Common myeloid progenitor, CD34-positive (primary cell): ENCODE measurements at regions not wholly inside any gene's neighbourhood (a gene's known extent, or its start where the extent isn't known, plus 50 kb on each side); places are given as distances from the start of the nearest gene placed in this dataset.

Source experiments
- CTCF ChIA-PET: fragments of 350-600 bp; sonication (Branson Sonifier 250); formaldehyde crosslinking; loops from one replicate; lab custom pipeline; 2021; ENCODE audit warnings: antibody characterized with exemption; lab: Charles Lee
- POLR2A ChIA-PET: fragments of 350-600 bp; sonication (Branson Sonifier 250); formaldehyde crosslinking; loops from one replicate; lab custom pipeline; 2021; ENCODE audit warnings: antibody characterized with exemption; lab: Charles Lee
- DNase-seq, 3 donors: peaks; one replicate each; pipeline versions ENCODE4 v3.0.0 to v3.0.0-alpha.2; 2013
- H3K27ac ChIP-seq, 2 experiments: 1 replicate in 1 of 2; 2 replicates in 1 of 2; pipeline ENCODE4 v1.7.0; 2013; ENCODE audit warnings: inconsistent platforms in 2 of 2, low read length in 2 of 2, mild to moderate bottlenecking in 2 of 2, low read depth in 1 of 2, moderate library complexity in 1 of 2; ENCODE audit not compliant: severe bottlenecking in 2 of 2, insufficient read depth in 1 of 2, poor library complexity in 1 of 2
- H3K27me3 ChIP-seq, 5 experiments: replicated peaks in 2 of 5; 1 replicate in 3 of 5; 2 replicates in 2 of 5; pipeline versions ENCODE4 v1.6.1 to v1.7.0; 2013; ENCODE audit warnings: low read length in 4 of 5, mild to moderate bottlenecking in 2 of 5, moderate library complexity in 2 of 5, inconsistent platforms in 1 of 5; ENCODE audit not compliant: insufficient read depth in 5 of 5, control insufficient read depth in 4 of 5
- H3K36me3 ChIP-seq, 4 experiments: 1 replicate in 2 of 4; 2 replicates in 2 of 4; pipeline versions ENCODE4 v1.6.1 to v1.7.0; 2013; ENCODE audit warnings: low read length in 3 of 4, control low read depth in 1 of 4, mild to moderate bottlenecking in 1 of 4; ENCODE audit not compliant: control insufficient read depth in 4 of 4, insufficient read depth in 4 of 4
- H3K4me1 ChIP-seq, 4 experiments: 1 replicate in 3 of 4; 2 replicates in 1 of 4; pipeline versions ENCODE4 v1.6.1 to v1.7.1; 2013; ENCODE audit warnings: low read length in 3 of 4, mild to moderate bottlenecking in 3 of 4, control low read depth in 1 of 4, inconsistent platforms in 1 of 4, moderate library complexity in 1 of 4; ENCODE audit not compliant: control insufficient read depth in 4 of 4, insufficient read depth in 4 of 4; ENCODE audit errors: control extremely low read depth in 1 of 4
- H3K4me3 ChIP-seq, 7 experiments: 1 replicate in 4 of 7; 2 replicates in 3 of 7; pipeline versions ENCODE4 v1.5.1 to v1.7.0; 2013; ENCODE audit warnings: mild to moderate bottlenecking in 7 of 7, low read length in 6 of 7, moderate library complexity in 6 of 7, inconsistent platforms in 2 of 7, low read depth in 2 of 7, control low read depth in 1 of 7; ENCODE audit not compliant: insufficient read depth in 4 of 7, control insufficient read depth in 1 of 7; ENCODE audit errors: extremely low read depth in 1 of 7
- H3K9me3 ChIP-seq, 5 experiments: 1 replicate in 4 of 5; 2 replicates in 1 of 5; pipeline versions ENCODE4 v1.6.1 to v1.7.1; 2013; ENCODE audit warnings: low read length in 4 of 5, mild to moderate bottlenecking in 2 of 5, inconsistent platforms in 1 of 5, low read depth in 1 of 5, moderate library complexity in 1 of 5; ENCODE audit not compliant: control insufficient read depth in 4 of 5, insufficient read depth in 2 of 5; ENCODE audit errors: control extremely low read depth in 1 of 5
- WGBS: methylation state at CpG from one replicate; pipeline ENCODE4 v1.1.5; 2013; ENCODE audit not compliant: insufficient coverage; 5-methylcytosine and 5-hydroxymethylcytosine counted together

- Histone ChIP-seq H3K4me3 (no peak overlapping the region), H3K27ac (no peak overlapping the region), H3K9me3 (peaks cover 0 to 10% (median 4%) of the 10 kb centered on the region in 5 experiments), H3K36me3 (no peaks in the 10 kb centered on the region), H3K27me3 (no peaks in the 10 kb centered on the region), H3K4me1 (no peaks in the 10 kb centered on the region)
- no peak for DNase-seq
- ChIA-PET CTCF (no interaction called here), POLR2A (no interaction called here)
- WGBS: 95% methylated on average over 3 of the region's 3 CpGs
Observed at GRCh38 chr3:181510500-181510899, 201.2 kb upstream of the SOX2 start.

- no peaks in the 10 kb centered on the region for H3K36me3 ChIP-seq
- no peak overlapping the region for H3K4me3 ChIP-seq
- 92% methylated on average over 2 of the region's 3 CpGs for WGBS
- ChIA-PET POLR2A (no interaction called here), CTCF (no interaction called here)
- H3K27ac ChIP-seq: no peak overlapping the region
- H3K4me1 ChIP-seq: no peaks in the 10 kb centered on the region
- no peaks in the 10 kb centered on the region for H3K9me3 ChIP-seq
- DNase-seq: no peak
- no peaks in the 10 kb centered on the region for H3K27me3 ChIP-seq
Observed at GRCh38 chr3:181497358-181497757, 214.4 kb upstream of the SOX2 start.

GRCh38 chr3:181493423-181493822, 218.3 kb upstream of the SOX2 start:
- no peaks in the 10 kb centered on the region for H3K36me3 ChIP-seq
- no peaks in the 10 kb centered on the region for H3K4me1 ChIP-seq
- H3K27me3 ChIP-seq: no peaks in the 10 kb centered on the region
- no peak overlapping the region for H3K4me3 ChIP-seq
- ChIA-PET POLR2A (no interaction called here), CTCF (no interaction called here)
- H3K9me3 ChIP-seq: no peaks in the 10 kb centered on the region
- H3K27ac ChIP-seq: no peak overlapping the region
- 97% methylated on average over 3 of the region's 3 CpGs for WGBS
- DNase-seq: no peak

GRCh38 chr3:181488536-181488935, 223.2 kb upstream of the SOX2 start:
- POLR2A ChIA-PET: no interaction called here
- no peak overlapping the region for H3K4me3 ChIP-seq
- H3K27me3 ChIP-seq: no peaks in the 10 kb centered on the region
- no CpG with 5 or more reads among the region's 3 CpGs for WGBS
- peaks cover 0 to 19% (median 12%) of the 10 kb centered on the region in 4 experiments for H3K4me1 ChIP-seq
- DNase-seq: no peak
- CTCF ChIA-PET: no interaction called here
- no peak overlapping the region for H3K27ac ChIP-seq
- H3K36me3 ChIP-seq: no peaks in the 10 kb centered on the region
- H3K9me3 ChIP-seq: no peaks in the 10 kb centered on the region

- 0% methylated on average over 2 of the region's 5 CpGs for WGBS
- peak overlapping the region in 1 of 7 experiments; percentile 34 for H3K4me3 ChIP-seq
- no peaks in the 10 kb centered on the region for H3K36me3 ChIP-seq
- ChIA-PET CTCF (interaction anchor here (0.6 kb wide), 1 partner anchor 149 kb away, joined by 3 read pairs; no protein-coding TSS in a partner anchor), POLR2A (interaction anchor here (0.7 kb wide), 1 partner anchor 566 kb away, joined by 3 read pairs; no protein-coding TSS in a partner anchor)
- no peaks in the 10 kb centered on the region for H3K9me3 ChIP-seq
- peaks cover 0 to 19% (median 12%) of the 10 kb centered on the region in 4 experiments for H3K4me1 ChIP-seq
- peak in 2 of 3 donors; percentile 8 to 36 for DNase-seq
- H3K27ac ChIP-seq: no peak overlapping the region
- H3K27me3 ChIP-seq: no peaks in the 10 kb centered on the region
Observed at GRCh38 chr3:181487236-181487978, 224.3 kb upstream of the SOX2 start.

- POLR2A ChIA-PET: no interaction called here
- DNase-seq: no peak
- H3K4me3 ChIP-seq: no peak overlapping the region
- CTCF ChIA-PET: interaction anchor here (0.6 kb wide), 1 partner anchor 150 kb away, joined by 3 read pairs; no protein-coding TSS in a partner anchor
- no peaks in the 10 kb centered on the region for H3K27me3 ChIP-seq
- H3K27ac ChIP-seq: no peak overlapping the region
- H3K36me3 ChIP-seq: no peaks in the 10 kb centered on the region
- WGBS: 52% methylated on average over 5 of the region's 7 CpGs
- H3K4me1 ChIP-seq: peaks cover 0 to 19% (median 12%) of the 10 kb centered on the region in 4 experiments
- no peaks in the 10 kb centered on the region for H3K9me3 ChIP-seq
Observed at GRCh38 chr3:181486141-181486885, 225.4 kb upstream of the SOX2 start.

- H3K27ac ChIP-seq: no peak overlapping the region
Observed at GRCh38 chr3:181484026-181484425, 227.7 kb upstream of the SOX2 start.

More at GRCh38 chr3:181484026-181484425, 227.7 kb upstream of the SOX2 start:
- Histone ChIP-seq H3K27me3 (no peaks in the 10 kb centered on the region), H3K9me3 (no peaks in the 10 kb centered on the region), H3K36me3 (no peaks in the 10 kb centered on the region), H3K4me1 (peaks cover 0 to 19% (median 12%) of the 10 kb centered on the region in 4 experiments), H3K4me3 (no peak overlapping the region)
- no CpG with 5 or more reads among the region's 1 CpG for WGBS
- ChIA-PET POLR2A (no interaction called here), CTCF (no interaction called here)
- no peak for DNase-seq
